Breast epithelium (tissue), 4 donors: ENCODE measurements at regions not wholly inside any gene's neighbourhood (a gene's known extent, or its start where the extent isn't known, plus 50 kb on each side); places are given as distances from the start of the nearest gene placed in this dataset.
"Not testable (repeated sequence)": the region's sequence is repeated elsewhere in the genome, so short reads cannot be mapped to it uniquely, and the experiment has no call there.

Source experiments
- DNase-seq, 2 donors: peaks; one replicate each; pipeline ENCODE4 v3.0.0-alpha.2; 2019; ENCODE audit warnings: low spot score in 2 of 2
- H3K27ac ChIP-seq, 2 donors: fragments of 200-600 bp; sonication (generic) in 1 of 2; one replicate each; pipeline ENCODE4 v1.5.1; 2016 to 2019; ENCODE audit warnings: mild to moderate bottlenecking in 1 of 2
- H3K27me3 ChIP-seq, 2 donors: fragments of 200-600 bp; sonication (generic) in 1 of 2; one replicate each; pipeline versions ENCODE4 v1.5.1 to v1.6.0; 2017 to 2019; ENCODE audit warnings: control low read depth in 1 of 2, mild to moderate bottlenecking in 1 of 2
- H3K36me3 ChIP-seq: fragments of 200-600 bp; one replicate; pipeline ENCODE4 v1.5.1; 2019
- H3K4me1 ChIP-seq, 2 donors: fragments of 200-600 bp; sonication (generic); one replicate each; pipeline ENCODE4 v1.5.1; 2016 to 2019; ENCODE audit warnings: control low read depth in 1 of 2
- H3K4me3 ChIP-seq, 3 donors: fragments of 200-600 bp; sonication (generic); 1 replicate in 2 of 3; 2 replicates in 1 of 3; pipeline ENCODE4 v1.5.1; 2016 to 2019; ENCODE audit warnings: mild to moderate bottlenecking in 3 of 3, moderate library complexity in 2 of 3
- H3K9me3 ChIP-seq, 2 donors: fragments of 200-600 bp; sonication (generic) in 1 of 2; one replicate each; pipeline ENCODE4 v1.5.1; 2016 to 2019; ENCODE audit warnings: control low read depth in 1 of 2
- POLR2A ChIP-seq: fragments of 450-650 bp; IDR thresholded peaks from one replicate; pipeline ENCODE4 v1.6.1; 2016; ENCODE audit warnings: antibody characterized with exemption, mild to moderate bottlenecking, moderate library complexity
- POLR2AphosphoS5 ChIP-seq, 3 donors: sonication (generic); formaldehyde crosslinking; IDR thresholded peaks; one replicate each; pipeline ENCODE4 v1.6.1; 2017; ENCODE audit warnings: antibody characterized with exemption in 3 of 3
- intact Hi-C: fragments of 100-400 bp; cut with DNase I; formaldehyde crosslinking; loops from one replicate; pipeline ENCODE4 v1.15.1; 2023; ENCODE audit warnings: low total_unique reads
- TF ChIP-seq, protein P1 (sequence below), 3 donors: fragments of 450-650 bp; IDR thresholded peaks; one replicate each; pipeline ENCODE4 v1.5.1; 2016 to 2017; ENCODE audit warnings: antibody characterized with exemption in 3 of 3, mild to moderate bottlenecking in 3 of 3, moderate library complexity in 3 of 3

DNA sequence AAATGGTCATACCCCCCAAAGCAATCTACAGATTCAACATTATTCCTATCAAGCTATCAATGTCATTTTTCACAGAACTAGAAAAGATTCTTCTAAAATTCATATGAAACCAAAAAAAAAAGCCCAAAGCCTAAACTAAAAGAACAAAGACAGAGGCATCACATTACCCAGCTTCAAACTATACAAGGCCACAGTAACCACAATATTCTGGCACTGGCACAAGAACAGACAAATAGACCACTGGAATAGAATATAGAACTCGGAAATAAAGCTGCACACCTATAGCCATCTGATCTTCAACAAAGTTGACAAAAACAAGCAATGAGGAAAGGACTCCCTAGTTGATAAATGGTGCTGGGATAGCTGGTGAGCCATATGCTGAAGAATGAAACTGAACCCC is 89.2 kb upstream of the PCED1B start:
- intact Hi-C loops = no loop called here
- Histone ChIP-seq H3K36me3 (no peaks in the 10 kb centered on the region), H3K9me3 (peaks cover 0 to 12% of the 10 kb centered on the region in 2 donors), H3K27me3 (no peaks in the 10 kb centered on the region), H3K4me1 (no peaks in the 10 kb centered on the region), H3K4me3 (no peak overlapping the region), H3K27ac (no peak overlapping the region)
- DNase-seq = no peak
- TF ChIP-seq POLR2A = no peak
- TF ChIP-seq, protein P1, sequence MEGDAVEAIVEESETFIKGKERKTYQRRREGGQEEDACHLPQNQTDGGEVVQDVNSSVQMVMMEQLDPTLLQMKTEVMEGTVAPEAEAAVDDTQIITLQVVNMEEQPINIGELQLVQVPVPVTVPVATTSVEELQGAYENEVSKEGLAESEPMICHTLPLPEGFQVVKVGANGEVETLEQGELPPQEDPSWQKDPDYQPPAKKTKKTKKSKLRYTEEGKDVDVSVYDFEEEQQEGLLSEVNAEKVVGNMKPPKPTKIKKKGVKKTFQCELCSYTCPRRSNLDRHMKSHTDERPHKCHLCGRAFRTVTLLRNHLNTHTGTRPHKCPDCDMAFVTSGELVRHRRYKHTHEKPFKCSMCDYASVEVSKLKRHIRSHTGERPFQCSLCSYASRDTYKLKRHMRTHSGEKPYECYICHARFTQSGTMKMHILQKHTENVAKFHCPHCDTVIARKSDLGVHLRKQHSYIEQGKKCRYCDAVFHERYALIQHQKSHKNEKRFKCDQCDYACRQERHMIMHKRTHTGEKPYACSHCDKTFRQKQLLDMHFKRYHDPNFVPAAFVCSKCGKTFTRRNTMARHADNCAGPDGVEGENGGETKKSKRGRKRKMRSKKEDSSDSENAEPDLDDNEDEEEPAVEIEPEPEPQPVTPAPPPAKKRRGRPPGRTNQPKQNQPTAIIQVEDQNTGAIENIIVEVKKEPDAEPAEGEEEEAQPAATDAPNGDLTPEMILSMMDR (IDR thresholded peaks at IDR 0.05) = no peak
- TF ChIP-seq POLR2AphosphoS5 (IDR thresholded peaks at IDR 0.05) = no peak

DNA sequence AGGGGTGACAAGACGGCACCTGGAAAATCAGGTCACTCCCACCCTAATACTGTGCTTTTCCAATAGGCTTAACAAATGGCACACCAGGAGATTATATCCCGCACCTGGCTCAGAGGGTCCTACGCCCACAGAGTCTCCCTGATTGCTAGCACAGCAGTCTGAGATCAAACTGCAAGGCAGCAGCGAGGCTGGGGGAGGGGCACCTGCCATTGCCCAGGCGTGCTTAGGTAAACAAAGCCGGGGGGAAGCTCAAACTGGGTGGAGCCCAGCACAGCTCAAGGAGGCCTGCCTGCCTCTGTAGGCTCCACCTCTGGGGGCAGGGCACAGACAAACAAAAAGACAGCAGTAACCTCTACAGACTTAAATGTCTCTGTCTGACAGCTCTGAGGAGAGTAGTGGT is 87.4 kb upstream of the PCED1B start:
- H3K4me1 ChIP-seq, H3K36me3 ChIP-seq, H3K4me3 ChIP-seq, DNase-seq, H3K27me3 ChIP-seq, intact Hi-C loops, H3K27ac ChIP-seq: not testable (repeated sequence)
- peaks cover 0 to 12% of the 10 kb centered on the region in 2 donors for H3K9me3 ChIP-seq

DNA sequence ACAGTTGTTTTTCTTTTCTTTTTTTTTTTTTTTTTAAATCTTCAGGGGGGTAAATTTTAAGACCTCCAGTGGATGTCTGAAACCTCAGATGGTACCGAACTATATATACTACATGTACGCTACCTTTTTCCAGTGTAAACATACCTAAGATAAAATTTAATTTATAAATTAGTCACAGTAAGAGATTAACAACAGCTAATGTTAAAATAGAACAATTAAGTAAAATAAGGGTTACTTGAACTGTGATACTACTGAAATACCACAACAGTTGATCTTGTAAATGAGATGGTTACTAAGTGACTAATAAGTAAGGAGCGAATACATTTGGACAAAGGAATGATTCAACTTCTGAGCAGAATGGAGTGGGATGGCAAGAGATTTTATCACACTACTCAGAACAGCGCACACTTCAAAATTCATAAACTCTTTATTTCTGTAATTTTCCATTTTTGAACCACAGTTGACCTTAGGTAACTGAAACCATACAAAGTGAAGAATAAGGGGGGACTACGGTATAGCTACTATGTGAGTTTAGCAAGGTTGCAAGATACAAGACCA is 80.5 kb upstream of the PCED1B start:
- intact Hi-C loops = no loop called here
- Histone ChIP-seq H3K36me3 (no peaks in the 10 kb centered on the region), H3K27me3 (no peaks in the 10 kb centered on the region), H3K4me3 (no peak overlapping the region), H3K27ac (no peak overlapping the region), H3K9me3 (no peaks in the 10 kb centered on the region), H3K4me1 (no peaks in the 10 kb centered on the region)
- TF ChIP-seq POLR2A = no peak
- TF ChIP-seq POLR2AphosphoS5 (IDR thresholded peaks at IDR 0.05) = no peak
- TF ChIP-seq, protein P1 (IDR thresholded peaks at IDR 0.05) = no peak
- no peak for DNase-seq

DNA sequence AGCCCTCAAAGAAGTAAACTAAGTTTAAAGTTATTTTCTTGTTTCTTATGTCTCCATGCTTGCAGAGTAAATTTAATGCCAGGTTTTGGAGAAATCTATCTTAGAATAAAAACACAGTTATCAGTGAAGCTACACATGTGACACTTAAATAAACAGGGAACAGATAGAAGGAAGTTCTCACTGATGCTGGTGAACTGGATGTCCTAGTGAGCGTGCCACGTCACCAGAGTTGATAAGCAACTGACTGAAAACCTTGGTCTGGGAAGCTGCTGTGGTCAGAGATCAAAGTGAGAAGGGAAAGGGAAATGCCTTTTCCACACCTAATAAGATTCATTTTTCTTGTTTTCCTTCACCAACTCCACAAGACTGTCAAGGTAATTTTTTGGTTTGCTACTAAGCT is 74.8 kb upstream of the PCED1B start:
- no peaks in the 10 kb centered on the region for H3K9me3 ChIP-seq
- H3K4me1 ChIP-seq = no peaks in the 10 kb centered on the region
- DNase-seq = no peak
- no peak overlapping the region for H3K27ac ChIP-seq
- no peak overlapping the region for H3K4me3 ChIP-seq
- TF ChIP-seq POLR2AphosphoS5 (IDR thresholded peaks at IDR 0.05) (no peak), POLR2A (no peak)
- TF ChIP-seq, protein P1 (IDR thresholded peaks at IDR 0.05) = no peak
- no peaks in the 10 kb centered on the region for H3K36me3 ChIP-seq
- intact Hi-C loops = loop anchor here (10.0 kb wide), 1 partner anchor 680 kb away; no protein-coding TSS in a partner anchor
- no peaks in the 10 kb centered on the region for H3K27me3 ChIP-seq

DNA sequence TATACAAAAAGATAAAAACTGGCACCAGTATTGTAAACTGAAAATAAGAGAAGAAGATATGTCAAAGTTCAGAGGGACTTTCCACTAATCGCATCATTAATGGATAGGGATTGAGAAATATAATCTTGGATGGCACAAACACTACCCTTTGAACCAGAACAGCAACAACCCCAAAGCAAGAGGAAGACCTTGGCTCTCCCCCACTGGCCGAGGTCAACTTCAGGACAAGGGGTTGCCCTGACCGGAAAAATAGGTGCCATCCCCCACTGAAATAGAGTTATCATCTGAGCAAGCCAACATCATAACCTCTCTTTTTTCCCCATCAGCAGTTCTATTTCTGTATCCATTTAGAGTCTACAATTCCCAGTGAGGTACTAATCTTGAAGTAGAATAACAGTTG is 72.4 kb upstream of the PCED1B start:
- TF ChIP-seq POLR2A (no peak), POLR2AphosphoS5 (IDR thresholded peaks at IDR 0.05) (no peak)
- TF ChIP-seq, protein P1 (IDR thresholded peaks at IDR 0.05) = no peak
- Histone ChIP-seq H3K27ac (no peak overlapping the region), H3K27me3 (no peaks in the 10 kb centered on the region), H3K36me3 (no peaks in the 10 kb centered on the region), H3K9me3 (no peaks in the 10 kb centered on the region), H3K4me1 (no peaks in the 10 kb centered on the region), H3K4me3 (no peak overlapping the region)
- intact Hi-C loops = loop anchor here (10.0 kb wide), 1 partner anchor 682 kb away; no protein-coding TSS in a partner anchor
- DNase-seq = no peak

DNA sequence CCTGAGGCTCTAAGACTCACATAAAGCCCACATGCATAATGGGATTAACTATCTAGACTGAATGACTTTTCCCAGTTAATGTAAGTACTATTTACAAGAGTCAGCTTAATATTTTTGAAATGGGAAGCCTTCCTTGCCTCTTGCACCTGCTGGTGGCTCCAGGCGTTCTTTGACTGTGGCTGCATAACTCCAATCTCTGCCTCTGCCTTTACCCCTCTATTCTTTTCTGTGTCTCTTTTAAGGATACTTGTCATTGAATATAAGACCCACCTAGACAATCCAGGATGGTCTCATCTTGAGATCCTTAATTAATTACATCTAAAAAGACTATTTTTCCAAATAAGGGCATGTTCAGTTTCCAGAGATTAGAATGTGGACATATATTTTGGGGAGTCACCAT is 66.9 kb upstream of the PCED1B start:
- TF ChIP-seq, protein P1 (IDR thresholded peaks at IDR 0.05) = no peak
- no peak for TF ChIP-seq POLR2AphosphoS5 (IDR thresholded peaks at IDR 0.05)
- no peak for TF ChIP-seq POLR2A
- H3K4me3 ChIP-seq = no peak overlapping the region
- no peaks in the 10 kb centered on the region for H3K36me3 ChIP-seq
- no peaks in the 10 kb centered on the region for H3K4me1 ChIP-seq
- H3K9me3 ChIP-seq = no peaks in the 10 kb centered on the region
- no peak overlapping the region for H3K27ac ChIP-seq
- intact Hi-C loops = no loop called here
- no peaks in the 10 kb centered on the region for H3K27me3 ChIP-seq
- DNase-seq = no peak
